NB4 (cell line): ENCODE measurements at regions not wholly inside any gene's neighbourhood (a gene's known extent, or its start where the extent isn't known, plus 50 kb on each side); places are given as distances from the start of the nearest gene placed in this dataset.

ENCODE experiments used
- DNase-seq: peaks from one replicate; pipeline ENCODE4 v3.0.0; 2010; ENCODE audit warnings: low read depth
- H3K4me3 ChIP-seq: one replicate; pipeline ENCODE4 v1.5.1; 2011; ENCODE audit warnings: mild to moderate bottlenecking, low read depth, low read length, moderate library complexity
- CTCF ChIP-seq: IDR thresholded peaks from one replicate; pipeline ENCODE4 v1.5.1; 2012; ENCODE audit warnings: low read depth, low read length
- MAX ChIP-seq: IDR thresholded peaks from 2 replicates; pipeline ENCODE4 v1.6.1; 2011; ENCODE audit warnings: low read depth, low read length
- MYC ChIP-seq: IDR thresholded peaks from 2 replicates; pipeline ENCODE4 v1.6.1; 2011; ENCODE audit warnings: low read depth, low read length
- POLR2A ChIP-seq: IDR thresholded peaks from 2 replicates; pipeline ENCODE4 v1.6.1; 2011; ENCODE audit warnings: mild to moderate bottlenecking; ENCODE audit not compliant: insufficient read length; ENCODE audit errors: extremely low read depth

GRCh38 chr3:107284612-107285011 is 92.6 kb upstream of the CCDC54 start:
- TF ChIP-seq MYC (no peak), CTCF (no peak), MAX (no peak), POLR2A (no peak)
- no peak overlapping the region for H3K4me3 ChIP-seq
- no peak for DNase-seq

GRCh38 chr3:107285197-107285596 is 92.0 kb upstream of the CCDC54 start:
- TF ChIP-seq MYC (no peak), MAX (no peak), POLR2A (no peak), CTCF (no peak)
- no peak for DNase-seq
- no peak overlapping the region for H3K4me3 ChIP-seq

GRCh38 chr3:107289354-107289753 is 87.9 kb upstream of the CCDC54 start:
- DNase-seq: no peak
- TF ChIP-seq MAX (no peak), CTCF (no peak), POLR2A (no peak), MYC (no peak)
- H3K4me3 ChIP-seq: no peak overlapping the region

GRCh38 chr3:107294117-107294516 is 83.1 kb upstream of the CCDC54 start:
- no peak for TF ChIP-seq CTCF
- TF ChIP-seq MAX: no peak
- TF ChIP-seq POLR2A: no peak
- no peak for TF ChIP-seq MYC
- no peak for DNase-seq
- no peak overlapping the region for H3K4me3 ChIP-seq

- TF ChIP-seq MAX (no peak), CTCF (no peak), MYC (no peak), POLR2A (no peak)
- no peak overlapping the region for H3K4me3 ChIP-seq
- no peak for DNase-seq
Measured at GRCh38 chr3:107297597-107297996, 79.6 kb upstream of the CCDC54 start.

GRCh38 chr3:107307205-107307604 is 70.0 kb upstream of the CCDC54 start:
- no peak for TF ChIP-seq CTCF
- no peak for TF ChIP-seq MYC
- no peak for TF ChIP-seq MAX
- no peak for TF ChIP-seq POLR2A
- DNase-seq: no peak

More at GRCh38 chr3:107307205-107307604, 70.0 kb upstream of the CCDC54 start:
- no peak overlapping the region for H3K4me3 ChIP-seq
